Heart left ventricle (tissue), 16 donors: ENCODE measurements at regions not wholly inside any gene's neighbourhood (a gene's known extent, or its start where the extent isn't known, plus 50 kb on each side); places are given as distances from the start of the nearest gene placed in this dataset.

Source experiments
- ATAC-seq, 4 donors: fragments of 200-7000 bp; cut with Tn5 transposase; one replicate each; pipeline ENCODE4 v1.9.1; 2020 to 2022; ENCODE audit warnings: moderate library complexity in 4 of 4, mild to moderate bottlenecking in 3 of 4, moderate number of reproducible peaks in 1 of 4
- DNase-seq, 5 donors: peaks; one replicate each; pipeline ENCODE4 v3.0.0-alpha.2; 2020
- H3K27ac ChIP-seq, 12 donors: fragments of 200-600 bp; sonication (generic) in 4 of 12; one replicate each; pipeline versions ENCODE4 v1.5.0 to v1.8.0; 2016 to 2022; ENCODE audit warnings: mild to moderate bottlenecking in 2 of 12
- H3K27me3 ChIP-seq, 9 donors: fragments of 200-600 bp; sonication (generic) in 2 of 9; one replicate each; pipeline versions ENCODE4 v1.5.1 to v1.8.0; 2016 to 2022; ENCODE audit warnings: mild to moderate bottlenecking in 3 of 9
- H3K36me3 ChIP-seq, 9 donors: fragments of 200-600 bp; sonication (generic) in 2 of 9; one replicate each; pipeline versions ENCODE4 v1.5.0 to v1.8.0; 2018 to 2022; ENCODE audit warnings: mild to moderate bottlenecking in 2 of 9
- H3K4me1 ChIP-seq, 12 donors: fragments of 200-600 bp; sonication (generic) in 4 of 12; one replicate each; pipeline versions ENCODE4 v1.5.0 to v1.8.0; 2016 to 2022; ENCODE audit warnings: mild to moderate bottlenecking in 3 of 12
- H3K4me3 ChIP-seq, 12 donors: fragments of 200-600 bp; sonication (generic) in 4 of 12; one replicate each; pipeline versions ENCODE4 v1.5.0 to v1.8.0; 2017 to 2022; ENCODE audit warnings: mild to moderate bottlenecking in 9 of 12, moderate library complexity in 4 of 12
- H3K9me3 ChIP-seq, 12 donors: fragments of 200-600 bp; sonication (generic) in 4 of 12; one replicate each; pipeline versions ENCODE4 v1.5.0 to v1.8.0; 2016 to 2022; ENCODE audit warnings: mild to moderate bottlenecking in 1 of 12
- CTCF ChIP-seq, 12 donors: fragments of 200-600 bp; sonication (generic) in 4 of 12; IDR thresholded peaks; one replicate each; pipeline versions ENCODE4 v1.5.0 to v1.8.0; 2018 to 2022; ENCODE audit warnings: antibody characterized with exemption in 12 of 12, mild to moderate bottlenecking in 5 of 12
- POLR2A ChIP-seq, 2 donors: fragments of 450-650 bp; IDR thresholded peaks; one replicate each; pipeline ENCODE4 v1.6.1; 2017; ENCODE audit warnings: antibody characterized with exemption in 2 of 2, mild to moderate bottlenecking in 2 of 2, moderate library complexity in 2 of 2
- WGBS, 4 donors: extraction: QIAGEN DNeasy Blood & Tissue Kit in 2 of 4; methylation state at CpG; one replicate each; pipeline versions ENCODE4 v1.1.5 to v1.1.7; 2013 to 2018; 5-methylcytosine and 5-hydroxymethylcytosine counted together
- intact Hi-C, 10 donors: fragments of 100-400 bp; cut with DNase I; formaldehyde crosslinking; loops; one replicate each; pipeline versions ENCODE4 v1.11.1 to v1.14.2; 2022
- donor health status: ischemic (EF 13 %, LVEDD 7.1; RV severe dilation, severe dysfunction).
- donor health status: healthy with polysubstance abuse.
- donor health status: DM: no; HTN: yes; CAD: no.
- donor health status: DM: no; HTN: no; CAD: no.
- donor health status: ischemic (EF 25% LVEDD 6.9; RV normal size, moderate dysfunction).
- donor health status: ischemic (EF 25% LVEDD 5.7; RV mildly dilated, moderate dysfunction).
- donor health status: healthy.
- donor health status: DM: yes; HTN: yes; CAD: no.
- donor health status: ischemic (EF 35%, LVEDD 5.7; RV mildly dilated, moderate dysfunction).
- donor health status: nonischemic (EF 11% LVEDD 7.7; RV severe dilation, severe dysfunction).
- donor health status: DM: yes; HTN: yes; CAD: no.
- donor health status: PGD.
- donor health status: ischemic (EF 29% LVEDD 5.4; RV normal size, mild dysfunction).
- donor health status: nonischemic (EF 23%, LVEDD 6.1; RV moderate dilation, normal function).

GRCh38 chr5:130964231-130965202 lies 200.5 kb downstream of the HINT1 start:
- TF ChIP-seq POLR2A (IDR thresholded peaks at IDR 0.05), result no peak
- TF ChIP-seq CTCF (IDR thresholded peaks at IDR 0.05), result no peak
- no peak overlapping the region for H3K27ac ChIP-seq
- H3K4me3 ChIP-seq, result no peak overlapping the region
- no peaks in the 10 kb centered on the region for H3K27me3 ChIP-seq
- no peaks in the 10 kb centered on the region for H3K36me3 ChIP-seq
- intact Hi-C loops, result no loop called here
- no peak for ATAC-seq
- no peak for DNase-seq
- no peaks in the 10 kb centered on the region for H3K4me1 ChIP-seq
- peaks cover 0 to 19% (median 0%) of the 10 kb centered on the region in 12 donors for H3K9me3 ChIP-seq
- WGBS, 4 donors, result 77 to 89% (median 82%) methylated on average over 3 of the region's 3 CpGs

GRCh38 chr5:130963798-130964197 lies 201.3 kb downstream of the HINT1 start:
- Histone ChIP-seq H3K4me3 (no peak overlapping the region), H3K27me3 (no peaks in the 10 kb centered on the region), H3K9me3 (peaks cover 0 to 15% (median 0%) of the 10 kb centered on the region in 12 donors), H3K4me1 (no peaks in the 10 kb centered on the region), H3K36me3 (no peaks in the 10 kb centered on the region), H3K27ac (no peak overlapping the region)
- 44 to 96% (median 92%) methylated on average over 1 of the region's 1 CpG for WGBS, 4 donors
- ATAC-seq (no peak), DNase-seq (no peak)
- intact Hi-C loops, result no loop called here
- no peak for TF ChIP-seq CTCF (IDR thresholded peaks at IDR 0.05)
- no peak for TF ChIP-seq POLR2A (IDR thresholded peaks at IDR 0.05)

DNA sequence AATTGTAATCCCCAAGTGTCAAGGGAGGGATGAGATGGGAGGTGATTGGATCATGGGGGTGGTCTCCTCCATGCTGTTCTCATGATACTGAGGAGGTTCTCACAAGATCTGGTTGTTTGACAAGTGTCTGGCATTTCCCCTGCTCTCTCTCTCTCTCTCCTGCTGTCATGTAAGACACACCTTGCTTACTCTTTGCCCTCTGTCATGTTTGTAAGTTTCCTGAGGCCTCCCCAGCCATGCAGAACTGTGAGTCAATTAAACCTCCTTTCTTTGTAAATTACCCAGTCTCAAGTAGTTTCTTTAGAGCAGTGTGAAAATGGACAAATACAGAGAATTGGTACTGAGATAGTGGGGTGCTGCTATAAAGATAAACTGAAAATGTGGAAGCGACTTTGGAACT lies 207.9 kb downstream of the HINT1 start:
- H3K27ac ChIP-seq, result no peak overlapping the region
- H3K4me3 ChIP-seq, result no peak overlapping the region
- DNase-seq (no peak), ATAC-seq (no peak)
- intact Hi-C loops, result no loop called here
- TF ChIP-seq POLR2A (IDR thresholded peaks at IDR 0.05) (no peak), CTCF (IDR thresholded peaks at IDR 0.05) (no peak)
- WGBS, 4 donors, result 78 to 95% (median 87%) methylated on average over 1 of the region's 1 CpG
- no peaks in the 10 kb centered on the region for H3K36me3 ChIP-seq
- H3K27me3 ChIP-seq, result no peaks in the 10 kb centered on the region
- H3K9me3 ChIP-seq, result peaks cover 0 to 17% (median 0%) of the 10 kb centered on the region in 12 donors
- H3K4me1 ChIP-seq, result no peaks in the 10 kb centered on the region

- no peaks in the 10 kb centered on the region for H3K27me3 ChIP-seq
- no peaks in the 10 kb centered on the region for H3K36me3 ChIP-seq
- DNase-seq (no peak), ATAC-seq (no peak)
- intact Hi-C loops, result no loop called here
- H3K4me1 ChIP-seq, result no peaks in the 10 kb centered on the region
- peaks cover 0 to 19% (median 0%) of the 10 kb centered on the region in 12 donors for H3K9me3 ChIP-seq
- H3K27ac ChIP-seq, result no peak overlapping the region
- no peak overlapping the region for H3K4me3 ChIP-seq
- TF ChIP-seq CTCF (IDR thresholded peaks at IDR 0.05), result no peak
- no peak for TF ChIP-seq POLR2A (IDR thresholded peaks at IDR 0.05)
Measured at GRCh38 chr5:130955041-130955440, 210.0 kb downstream of the HINT1 start.
